ENCODE measurements at regions not wholly inside any gene's neighbourhood (a gene's known extent, or its start where the extent isn't known, plus 50 kb on each side); places are given as distances from the start of the nearest gene placed in this dataset.

DNA sequence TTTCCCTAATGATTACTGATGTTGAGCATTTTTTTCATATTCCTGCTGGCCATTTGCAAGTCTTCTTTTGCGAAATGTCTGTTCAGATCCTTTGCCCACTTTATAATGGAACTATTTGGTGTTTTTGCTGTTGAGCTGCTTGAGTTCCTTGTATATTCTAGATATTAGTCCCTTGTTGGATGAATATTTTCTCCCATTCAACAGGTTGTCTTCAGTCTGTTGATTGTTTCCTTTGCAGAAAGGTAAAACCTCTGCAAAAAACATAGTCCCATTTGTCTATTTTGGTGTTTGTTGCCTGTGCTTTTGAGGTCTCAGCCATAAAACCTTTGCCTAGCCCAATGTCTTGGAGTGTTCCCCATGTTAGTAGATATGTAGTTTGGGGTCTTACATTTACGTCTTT, 78.0 kb upstream of the GUCA2B start:
- intact Hi-C loops (cut with DNase I; ENCODE audit: low total_unique reads) = no loop called here
- Histone ChIP-seq H3K9me3 (no peaks in the 10 kb centered on the region), H3K4me3 (no peak overlapping the region), H3K36me3 (no peaks in the 10 kb centered on the region), H3K27ac (no peak overlapping the region), H3K27me3 (no peaks in the 10 kb centered on the region), H3K4me1 (no peaks in the 10 kb centered on the region)
- TF ChIP-seq, protein P1, sequence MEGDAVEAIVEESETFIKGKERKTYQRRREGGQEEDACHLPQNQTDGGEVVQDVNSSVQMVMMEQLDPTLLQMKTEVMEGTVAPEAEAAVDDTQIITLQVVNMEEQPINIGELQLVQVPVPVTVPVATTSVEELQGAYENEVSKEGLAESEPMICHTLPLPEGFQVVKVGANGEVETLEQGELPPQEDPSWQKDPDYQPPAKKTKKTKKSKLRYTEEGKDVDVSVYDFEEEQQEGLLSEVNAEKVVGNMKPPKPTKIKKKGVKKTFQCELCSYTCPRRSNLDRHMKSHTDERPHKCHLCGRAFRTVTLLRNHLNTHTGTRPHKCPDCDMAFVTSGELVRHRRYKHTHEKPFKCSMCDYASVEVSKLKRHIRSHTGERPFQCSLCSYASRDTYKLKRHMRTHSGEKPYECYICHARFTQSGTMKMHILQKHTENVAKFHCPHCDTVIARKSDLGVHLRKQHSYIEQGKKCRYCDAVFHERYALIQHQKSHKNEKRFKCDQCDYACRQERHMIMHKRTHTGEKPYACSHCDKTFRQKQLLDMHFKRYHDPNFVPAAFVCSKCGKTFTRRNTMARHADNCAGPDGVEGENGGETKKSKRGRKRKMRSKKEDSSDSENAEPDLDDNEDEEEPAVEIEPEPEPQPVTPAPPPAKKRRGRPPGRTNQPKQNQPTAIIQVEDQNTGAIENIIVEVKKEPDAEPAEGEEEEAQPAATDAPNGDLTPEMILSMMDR (IDR thresholded peaks at IDR 0.05) = no peak
- no peak for TF ChIP-seq POLR2A (IDR thresholded peaks at IDR 0.05)
- DNase-seq = no peak

GRCh38 chr1:42070996-42071395, 82.2 kb upstream of the GUCA2B start:
- H3K27ac ChIP-seq = no peak overlapping the region
- no peak for TF ChIP-seq POLR2A (IDR thresholded peaks at IDR 0.05)
- no peaks in the 10 kb centered on the region for H3K36me3 ChIP-seq
- intact Hi-C loops (cut with DNase I; ENCODE audit: low total_unique reads) = no loop called here
- DNase-seq = no peak
- H3K9me3 ChIP-seq = no peaks in the 10 kb centered on the region
- H3K4me3 ChIP-seq = no peak overlapping the region
- H3K4me1 ChIP-seq = no peaks in the 10 kb centered on the region
- H3K27me3 ChIP-seq = no peaks in the 10 kb centered on the region

- TF ChIP-seq, protein P1 (IDR thresholded peaks at IDR 0.05) = no peak
- no peak for TF ChIP-seq POLR2A (IDR thresholded peaks at IDR 0.05)
- Histone ChIP-seq H3K9me3 (no peaks in the 10 kb centered on the region), H3K36me3 (no peaks in the 10 kb centered on the region), H3K4me1 (no peaks in the 10 kb centered on the region), H3K27ac (no peak overlapping the region), H3K4me3 (no peak overlapping the region), H3K27me3 (no peaks in the 10 kb centered on the region)
- no peak for DNase-seq
- intact Hi-C loops (cut with DNase I; ENCODE audit: low total_unique reads) = no loop called here
Observed at GRCh38 chr1:42057800-42058199, 95.4 kb upstream of the GUCA2B start.

DNA sequence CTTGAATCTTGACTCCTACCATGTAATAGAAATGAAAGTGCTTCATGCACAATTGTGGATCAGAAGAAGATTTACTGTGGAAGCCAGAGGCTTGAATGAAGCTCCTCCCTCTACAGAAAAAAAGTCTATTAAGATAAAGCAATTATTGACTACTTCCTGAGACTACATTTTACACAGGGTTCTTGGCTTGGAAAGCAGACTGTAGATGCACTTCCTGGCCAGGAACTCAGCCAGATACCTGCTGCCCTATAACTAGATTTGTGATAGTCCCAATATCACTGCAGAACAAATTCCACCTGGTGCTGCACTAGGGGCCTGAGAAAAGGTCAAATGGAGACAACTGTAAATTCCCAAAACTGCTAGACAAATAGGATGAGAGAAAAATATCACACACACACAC, 96.8 kb upstream of the GUCA2B start:
- DNase-seq = no peak
- H3K27me3 ChIP-seq = no peaks in the 10 kb centered on the region
- no peaks in the 10 kb centered on the region for H3K36me3 ChIP-seq
- intact Hi-C loops (cut with DNase I; ENCODE audit: low total_unique reads) = no loop called here
- no peak overlapping the region for H3K27ac ChIP-seq
- H3K4me3 ChIP-seq = no peak overlapping the region
- no peaks in the 10 kb centered on the region for H3K4me1 ChIP-seq
- no peaks in the 10 kb centered on the region for H3K9me3 ChIP-seq
- TF ChIP-seq, protein P1 (IDR thresholded peaks at IDR 0.05) = no peak
- no peak for TF ChIP-seq POLR2A (IDR thresholded peaks at IDR 0.05)

GRCh38 chr1:42055061-42055460, 98.1 kb upstream of the GUCA2B start:
- H3K36me3 ChIP-seq = no peaks in the 10 kb centered on the region
- H3K27ac ChIP-seq = no peak overlapping the region
- H3K27me3 ChIP-seq = no peaks in the 10 kb centered on the region
- DNase-seq = no peak
- H3K4me1 ChIP-seq = no peaks in the 10 kb centered on the region
- no peak overlapping the region for H3K4me3 ChIP-seq
- H3K9me3 ChIP-seq = no peaks in the 10 kb centered on the region
- intact Hi-C loops (cut with DNase I; ENCODE audit: low total_unique reads) = no loop called here
- TF ChIP-seq, protein P1 (IDR thresholded peaks at IDR 0.05) = no peak
- no peak for TF ChIP-seq POLR2A (IDR thresholded peaks at IDR 0.05)

DNA sequence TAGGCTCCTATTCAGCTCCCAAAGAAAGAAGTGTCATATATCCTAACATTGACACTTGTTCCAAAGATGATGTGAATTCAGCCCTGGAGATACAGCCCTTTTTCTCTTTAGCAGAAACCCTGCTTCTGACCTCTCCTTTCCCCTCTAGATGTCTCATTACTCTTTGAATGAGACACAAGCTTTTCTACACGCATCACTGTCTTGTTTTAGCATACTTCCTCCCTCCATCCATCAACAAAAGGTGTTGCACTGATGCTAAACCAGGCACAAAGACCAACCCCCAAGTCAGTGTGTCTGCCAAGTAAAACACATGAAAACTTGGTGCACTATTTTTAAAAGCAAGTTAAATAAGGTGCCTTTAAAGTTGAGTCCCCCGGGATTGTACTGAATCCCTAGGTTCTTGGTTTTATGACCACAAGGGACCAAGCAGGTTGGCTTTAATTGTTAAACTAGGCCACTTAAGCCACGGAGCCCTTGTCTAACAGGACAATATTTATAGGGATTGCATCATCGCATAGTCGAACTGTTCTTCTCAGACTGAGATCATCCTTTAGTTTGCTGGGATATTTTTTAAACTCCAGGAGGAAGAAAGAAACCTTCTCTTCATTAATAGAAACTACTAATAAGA, 101.0 kb upstream of the GUCA2B start:
- TF ChIP-seq, protein P1 (IDR thresholded peaks at IDR 0.05) = no peak
- TF ChIP-seq POLR2A (IDR thresholded peaks at IDR 0.05) = no peak
- no peak overlapping the region for H3K4me3 ChIP-seq
- intact Hi-C loops (cut with DNase I; ENCODE audit: low total_unique reads) = no loop called here
- no peak for DNase-seq
- no peaks in the 10 kb centered on the region for H3K9me3 ChIP-seq
- no peaks in the 10 kb centered on the region for H3K27me3 ChIP-seq
- no peak overlapping the region for H3K27ac ChIP-seq
- H3K36me3 ChIP-seq = no peaks in the 10 kb centered on the region
- H3K4me1 ChIP-seq = no peaks in the 10 kb centered on the region
